Kidney (tissue), 13 donors: ENCODE measurements at regions not wholly inside any gene's neighbourhood (a gene's known extent, or its start where the extent isn't known, plus 50 kb on each side); places are given as distances from the start of the nearest gene placed in this dataset.

ENCODE experiments used
- DNase-seq, 5 donors: peaks; one replicate each; pipeline ENCODE4 v3.0.0-alpha.2; 2013 to 2020
- FAIRE-seq: peaks from 2 replicates; lab custom pipeline; 2012; peaks lifted over from hg19 to GRCh38; lab: Jason Lieb, UNC
- H3K27ac ChIP-seq, 2 donors: one replicate each; pipeline ENCODE4 v1.7.0; 2013; ENCODE audit warnings: low read depth in 2 of 2, low read length in 2 of 2, inconsistent platforms in 1 of 2
- H3K27me3 ChIP-seq: one replicate; pipeline ENCODE4 v1.7.1; 2013; ENCODE audit warnings: low read length, inconsistent platforms; ENCODE audit not compliant: control insufficient read depth, insufficient read depth
- H3K36me3 ChIP-seq, 3 donors: one replicate each; pipeline versions ENCODE4 v1.7.0 to v1.7.1; 2013; ENCODE audit warnings: low read length in 3 of 3, control low read depth in 1 of 3, inconsistent platforms in 1 of 3; ENCODE audit not compliant: insufficient read depth in 3 of 3, control insufficient read depth in 2 of 3
- H3K4me1 ChIP-seq, 3 donors: one replicate each; pipeline versions ENCODE4 v1.7.0 to v1.7.1; 2013; ENCODE audit warnings: low read length in 3 of 3, inconsistent platforms in 1 of 3, low read depth in 1 of 3; ENCODE audit not compliant: control insufficient read depth in 2 of 3, insufficient read depth in 2 of 3
- H3K4me3 ChIP-seq, 3 donors: one replicate each; pipeline versions ENCODE4 v1.7.0 to v1.8.1; 2013; ENCODE audit warnings: low read length in 3 of 3, control low read depth in 1 of 3, inconsistent platforms in 1 of 3
- H3K9ac ChIP-seq, 3 donors: one replicate each; pipeline versions ENCODE4 v1.7.0 to v1.7.1; 2013; ENCODE audit warnings: low read length in 3 of 3, control low read depth in 1 of 3, inconsistent platforms in 1 of 3
- H3K9me3 ChIP-seq, 3 donors: one replicate each; pipeline versions ENCODE4 v1.7.0 to v1.7.1; 2013; ENCODE audit warnings: low read length in 3 of 3, control low read depth in 1 of 3, inconsistent platforms in 1 of 3; ENCODE audit not compliant: control insufficient read depth in 2 of 3, insufficient read depth in 1 of 3
- intact Hi-C: fragments of 100-400 bp; cut with DNase I; formaldehyde crosslinking; loops from one replicate; pipeline ENCODE4 v1.11.1; 2022
- TF ChIP-seq, protein P1 (sequence below): IDR thresholded peaks from 3 replicates; pipeline ENCODE4 v1.5.1; 2012; ENCODE audit warnings: mild to moderate bottlenecking, moderate library complexity, borderline replicate concordance; ENCODE audit not compliant: insufficient read depth; ENCODE audit errors: extremely low read depth
- donor health status: control.
- donor health status: control.
- donor health status: control.
- donor health status: control.
- donor health status: control.
- donor health status: DM: yes; HTN: yes; CAD: no.
- donor health status: Normal renal cell carcinoma (clear cell type).

DNA sequence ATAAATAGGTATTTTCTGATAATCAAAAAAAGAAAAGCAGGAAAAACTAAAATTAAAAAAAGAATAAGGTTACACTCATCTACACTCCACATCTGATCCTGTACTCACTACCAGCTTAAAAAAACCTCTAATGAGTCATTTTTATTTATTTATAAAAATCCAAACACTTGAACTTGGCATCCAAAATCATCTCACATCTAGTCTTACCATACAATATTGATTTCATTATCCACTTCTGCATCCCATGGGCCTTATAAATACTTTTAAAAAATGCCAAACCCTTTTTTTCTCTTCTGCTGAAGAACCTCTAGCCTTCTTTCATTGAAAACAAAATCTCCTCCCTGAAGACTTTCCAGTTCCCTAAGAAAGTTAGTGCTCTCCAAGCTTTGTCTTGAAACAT is 109.7 kb downstream of the TMTC3 start:
- no peak for DNase-seq
- Histone ChIP-seq H3K27me3 (no peaks in the 10 kb centered on the region), H3K4me1 (no peaks in the 10 kb centered on the region), H3K9ac (no peak overlapping the region), H3K36me3 (no peaks in the 10 kb centered on the region), H3K27ac (no peak overlapping the region), H3K4me3 (no peak overlapping the region), H3K9me3 (no peaks in the 10 kb centered on the region)
- no peak for FAIRE-seq
- TF ChIP-seq, protein P1, sequence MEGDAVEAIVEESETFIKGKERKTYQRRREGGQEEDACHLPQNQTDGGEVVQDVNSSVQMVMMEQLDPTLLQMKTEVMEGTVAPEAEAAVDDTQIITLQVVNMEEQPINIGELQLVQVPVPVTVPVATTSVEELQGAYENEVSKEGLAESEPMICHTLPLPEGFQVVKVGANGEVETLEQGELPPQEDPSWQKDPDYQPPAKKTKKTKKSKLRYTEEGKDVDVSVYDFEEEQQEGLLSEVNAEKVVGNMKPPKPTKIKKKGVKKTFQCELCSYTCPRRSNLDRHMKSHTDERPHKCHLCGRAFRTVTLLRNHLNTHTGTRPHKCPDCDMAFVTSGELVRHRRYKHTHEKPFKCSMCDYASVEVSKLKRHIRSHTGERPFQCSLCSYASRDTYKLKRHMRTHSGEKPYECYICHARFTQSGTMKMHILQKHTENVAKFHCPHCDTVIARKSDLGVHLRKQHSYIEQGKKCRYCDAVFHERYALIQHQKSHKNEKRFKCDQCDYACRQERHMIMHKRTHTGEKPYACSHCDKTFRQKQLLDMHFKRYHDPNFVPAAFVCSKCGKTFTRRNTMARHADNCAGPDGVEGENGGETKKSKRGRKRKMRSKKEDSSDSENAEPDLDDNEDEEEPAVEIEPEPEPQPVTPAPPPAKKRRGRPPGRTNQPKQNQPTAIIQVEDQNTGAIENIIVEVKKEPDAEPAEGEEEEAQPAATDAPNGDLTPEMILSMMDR, result no peak
- intact Hi-C loops, result no loop called here

DNA sequence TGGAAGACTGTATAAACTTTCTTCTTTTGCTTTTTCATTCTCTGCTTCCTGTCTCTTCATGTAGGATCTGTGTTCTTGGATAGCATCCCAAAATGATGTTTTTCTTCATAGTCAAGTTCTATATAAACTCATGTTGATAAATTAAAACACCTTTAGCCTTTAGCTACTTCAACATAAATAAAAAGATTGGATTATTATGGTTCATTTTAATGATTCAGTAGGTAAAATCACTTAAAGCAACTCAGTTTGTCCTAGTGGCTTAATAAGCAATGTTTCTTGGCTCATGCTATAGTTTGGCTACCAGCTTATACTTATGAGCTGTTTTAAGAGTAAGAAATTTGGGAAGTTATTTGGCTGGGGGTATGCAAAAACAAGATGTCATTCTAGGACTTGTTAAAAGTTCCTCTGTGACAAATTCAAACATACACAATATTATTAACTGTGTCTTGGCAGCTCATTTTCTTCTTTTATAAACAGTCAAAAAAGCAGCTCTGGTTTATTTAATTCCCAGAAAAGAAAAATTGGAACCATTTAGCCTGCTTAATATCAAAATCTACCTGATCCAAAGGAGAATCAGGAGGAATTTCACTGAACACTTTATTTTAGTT is 111.4 kb downstream of the TMTC3 start:
- H3K27me3 ChIP-seq, result no peaks in the 10 kb centered on the region
- H3K4me3 ChIP-seq, result no peak overlapping the region
- H3K9ac ChIP-seq, result no peak overlapping the region
- intact Hi-C loops, result no loop called here
- H3K9me3 ChIP-seq, result no peaks in the 10 kb centered on the region
- H3K4me1 ChIP-seq, result no peaks in the 10 kb centered on the region
- TF ChIP-seq, protein P1, result no peak
- FAIRE-seq (no peak), DNase-seq (no peak)
- H3K36me3 ChIP-seq, result no peaks in the 10 kb centered on the region
- H3K27ac ChIP-seq, result no peak overlapping the region

DNA sequence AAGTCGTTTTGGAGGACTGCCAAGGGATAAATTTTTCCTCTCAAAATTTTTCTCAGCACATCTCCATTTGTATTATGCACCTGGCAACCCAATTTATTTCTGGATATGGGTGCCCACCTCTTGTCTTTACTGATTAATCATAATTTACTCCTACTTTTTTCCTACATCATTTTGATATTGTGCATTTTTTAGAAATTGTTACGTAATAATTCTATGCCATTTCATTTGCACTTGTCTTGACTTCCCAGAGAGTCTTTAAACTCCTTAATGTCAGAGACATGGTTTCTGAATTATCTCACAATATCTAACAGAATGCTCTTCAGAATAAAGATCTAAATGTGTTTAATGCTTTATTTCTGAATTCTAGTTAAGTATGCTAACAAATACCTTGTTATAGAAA is 113.1 kb downstream of the TMTC3 start:
- H3K36me3 ChIP-seq, result no peaks in the 10 kb centered on the region
- no peak overlapping the region for H3K4me3 ChIP-seq
- FAIRE-seq (no peak), DNase-seq (no peak)
- no peak overlapping the region for H3K9ac ChIP-seq
- intact Hi-C loops, result no loop called here
- no peak overlapping the region for H3K27ac ChIP-seq
- TF ChIP-seq, protein P1, result no peak
- no peaks in the 10 kb centered on the region for H3K4me1 ChIP-seq
- H3K9me3 ChIP-seq, result no peaks in the 10 kb centered on the region
- no peaks in the 10 kb centered on the region for H3K27me3 ChIP-seq

DNA sequence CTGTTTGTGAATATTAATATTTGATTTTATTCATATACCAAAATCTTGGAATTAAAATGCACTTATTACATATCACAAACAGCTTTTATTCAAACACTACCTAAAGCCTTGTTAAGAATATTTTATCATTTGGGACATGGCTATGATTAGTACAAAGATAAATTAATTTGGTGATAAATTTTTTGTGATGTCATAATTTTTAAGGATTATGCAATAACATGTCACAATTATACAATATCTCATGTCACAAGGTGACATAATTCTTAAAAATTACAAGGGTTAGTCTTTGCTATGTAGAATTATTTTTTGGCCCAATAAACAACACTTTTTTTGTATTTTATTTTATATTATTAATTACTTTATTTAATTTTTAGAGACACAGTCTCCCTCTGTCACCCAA is 113.7 kb downstream of the TMTC3 start:
- Histone ChIP-seq H3K27me3 (no peaks in the 10 kb centered on the region), H3K4me1 (no peaks in the 10 kb centered on the region), H3K27ac (no peak overlapping the region), H3K9me3 (no peaks in the 10 kb centered on the region), H3K4me3 (no peak overlapping the region), H3K36me3 (no peaks in the 10 kb centered on the region), H3K9ac (no peak overlapping the region)
- intact Hi-C loops, result no loop called here
- FAIRE-seq, result no peak
- DNase-seq, result no peak
- TF ChIP-seq, protein P1, result no peak
